C4-2B (cell line): ENCODE measurements at regions not wholly inside any gene's neighbourhood (a gene's known extent, or its start where the extent isn't known, plus 50 kb on each side); places are given as distances from the start of the nearest gene placed in this dataset.

Experiments
- CTCF ChIP-seq: fragments of 450-650 bp; conservative IDR thresholded peaks from 2 replicates; pipeline ENCODE4 v1.5.1; 2017; ENCODE audit warnings: mild to moderate bottlenecking
- ZFX ChIP-seq: fragments of 450-650 bp; IDR thresholded peaks from 2 replicates; pipeline ENCODE4 v1.6.1; 2017

- no peak for TF ChIP-seq ZFX
- no peak for TF ChIP-seq CTCF
Observed at GRCh38 chr10:62463364-62463763, 89.2 kb downstream of the ZNF365 start.
